ENCODE measurements at regions not wholly inside any gene's neighbourhood (a gene's known extent, or its start where the extent isn't known, plus 50 kb on each side); places are given as distances from the start of the nearest gene placed in this dataset.
A peak's percentile ranks its signal among the peaks of the same experiment; 100 is the strongest.
"Not testable (repeated sequence)": the region's sequence is repeated elsewhere in the genome, so short reads cannot be mapped to it uniquely, and the experiment has no call there.

DNA sequence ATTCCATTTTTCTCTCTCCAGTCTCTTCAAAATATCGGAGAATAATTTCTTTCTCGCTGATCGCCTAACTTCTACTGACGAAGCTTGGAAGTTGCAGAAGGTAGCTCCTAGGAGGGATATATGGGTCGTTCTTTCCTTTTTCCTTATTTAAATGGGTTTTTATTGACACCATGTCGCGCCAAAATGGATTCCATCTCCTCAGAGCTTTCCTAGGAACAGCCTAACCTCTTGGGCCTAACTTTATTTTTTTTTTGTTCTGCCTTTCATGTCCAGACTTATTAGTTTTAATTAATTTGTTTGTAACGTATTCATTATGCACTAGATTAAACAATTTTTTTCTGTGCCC, 92.0 kb upstream of the XIST start:
- Histone ChIP-seq H3K79me2 (ENCODE audit: low read length) (peaks cover 55% of the 10 kb centered on the region), H3K9ac (ENCODE audit: low read length) (peak overlapping the region; percentile 80), H3K4me2 (ENCODE audit: low read length) (peak overlapping the region; percentile 77), H3K4me1 (ENCODE audit: low read length) (peaks cover 7% of the 10 kb centered on the region; the same call in 1 of the 2 replicates), H3K4me3 (ENCODE audit: low read length) (peak overlapping the region; percentile 98), H3K36me3 (replicated peaks; ENCODE audit: low read depth, low read length) (peaks cover 6% of the 10 kb centered on the region), H4K20me1 (ENCODE audit: insufficient read depth, low read length) (no peaks in the 10 kb centered on the region), H3K27ac (ENCODE audit: low read length) (peak overlapping the region; percentile 39), H3K9me3 (ENCODE audit: insufficient read depth, low read length) (no peaks in the 10 kb centered on the region), H3K27me3 (ENCODE audit: low read depth, low read length) (no peaks in the 10 kb centered on the region), H2AFZ (ENCODE audit: low read depth, low read length) (peak overlapping the region; percentile 91; the same call in 1 of the 2 replicates)
- TF ChIP-seq, protein P1, sequence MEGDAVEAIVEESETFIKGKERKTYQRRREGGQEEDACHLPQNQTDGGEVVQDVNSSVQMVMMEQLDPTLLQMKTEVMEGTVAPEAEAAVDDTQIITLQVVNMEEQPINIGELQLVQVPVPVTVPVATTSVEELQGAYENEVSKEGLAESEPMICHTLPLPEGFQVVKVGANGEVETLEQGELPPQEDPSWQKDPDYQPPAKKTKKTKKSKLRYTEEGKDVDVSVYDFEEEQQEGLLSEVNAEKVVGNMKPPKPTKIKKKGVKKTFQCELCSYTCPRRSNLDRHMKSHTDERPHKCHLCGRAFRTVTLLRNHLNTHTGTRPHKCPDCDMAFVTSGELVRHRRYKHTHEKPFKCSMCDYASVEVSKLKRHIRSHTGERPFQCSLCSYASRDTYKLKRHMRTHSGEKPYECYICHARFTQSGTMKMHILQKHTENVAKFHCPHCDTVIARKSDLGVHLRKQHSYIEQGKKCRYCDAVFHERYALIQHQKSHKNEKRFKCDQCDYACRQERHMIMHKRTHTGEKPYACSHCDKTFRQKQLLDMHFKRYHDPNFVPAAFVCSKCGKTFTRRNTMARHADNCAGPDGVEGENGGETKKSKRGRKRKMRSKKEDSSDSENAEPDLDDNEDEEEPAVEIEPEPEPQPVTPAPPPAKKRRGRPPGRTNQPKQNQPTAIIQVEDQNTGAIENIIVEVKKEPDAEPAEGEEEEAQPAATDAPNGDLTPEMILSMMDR (IDR thresholded peaks at IDR 0.05; ENCODE audit: low read depth, low read length): no peak
- TF ChIP-seq EZH2phosphoT487 (IDR thresholded peaks at IDR 0.05; ENCODE audit: low read depth): no peak

- no peak for TF ChIP-seq EZH2phosphoT487 (IDR thresholded peaks at IDR 0.05; ENCODE audit: low read depth)
- TF ChIP-seq, protein P1 (IDR thresholded peaks at IDR 0.05; ENCODE audit: low read depth, low read length): no peak
- H3K79me2 ChIP-seq (ENCODE audit: low read length): peaks cover 49% of the 10 kb centered on the region
- H3K4me3 ChIP-seq (ENCODE audit: low read length): peak overlapping the region; percentile 98
These were observed 91.4 kb upstream of the XIST start for GRCh38 chrX:73943693-73944562.

GRCh38 chrX:73940893-73941470, 88.5 kb upstream of the XIST start:
- no peak overlapping the region for H3K27ac ChIP-seq (ENCODE audit: low read length)
- no peaks in the 10 kb centered on the region for H4K20me1 ChIP-seq (ENCODE audit: insufficient read depth, low read length)
- no peak overlapping the region for H2AFZ ChIP-seq (ENCODE audit: low read depth, low read length)
- no peak overlapping the region for H3K4me2 ChIP-seq (ENCODE audit: low read length)
- no peaks in the 10 kb centered on the region for H3K36me3 ChIP-seq (replicated peaks; ENCODE audit: low read depth, low read length)
- peaks cover 22% of the 10 kb centered on the region for H3K79me2 ChIP-seq (ENCODE audit: low read length)
- no peak for TF ChIP-seq EZH2phosphoT487 (IDR thresholded peaks at IDR 0.05; ENCODE audit: low read depth)
- TF ChIP-seq, protein P1 (IDR thresholded peaks at IDR 0.05; ENCODE audit: low read depth, low read length): no peak
- peaks cover 7% of the 10 kb centered on the region; the same call in 1 of the 2 replicates for H3K4me1 ChIP-seq (ENCODE audit: low read length)
- H3K9me3 ChIP-seq (ENCODE audit: insufficient read depth, low read length): no peaks in the 10 kb centered on the region
- H3K27me3 ChIP-seq (ENCODE audit: low read depth, low read length): no peaks in the 10 kb centered on the region
- no peak overlapping the region for H3K9ac ChIP-seq (ENCODE audit: low read length)
- no peak overlapping the region for H3K4me3 ChIP-seq (ENCODE audit: low read length)

More at GRCh38 chrX:73943693-73944562, 91.4 kb upstream of the XIST start:
- peaks cover 2% of the 10 kb centered on the region for H3K36me3 ChIP-seq (replicated peaks; ENCODE audit: low read depth, low read length)
- H3K27ac ChIP-seq (ENCODE audit: low read length): peak overlapping the region; percentile 39
- peak overlapping the region; percentile 80 for H3K9ac ChIP-seq (ENCODE audit: low read length)
- H4K20me1 ChIP-seq (ENCODE audit: insufficient read depth, low read length): no peaks in the 10 kb centered on the region
- H3K4me1 ChIP-seq (ENCODE audit: low read length): peaks cover 7% of the 10 kb centered on the region; the same call in 1 of the 2 replicates
- H3K4me2 ChIP-seq (ENCODE audit: low read length): peak overlapping the region; percentile 82
- no peaks in the 10 kb centered on the region for H3K27me3 ChIP-seq (ENCODE audit: low read depth, low read length)
- no peaks in the 10 kb centered on the region for H3K9me3 ChIP-seq (ENCODE audit: insufficient read depth, low read length)
- peak overlapping the region; percentile 91 for H2AFZ ChIP-seq (ENCODE audit: low read depth, low read length)

DNA sequence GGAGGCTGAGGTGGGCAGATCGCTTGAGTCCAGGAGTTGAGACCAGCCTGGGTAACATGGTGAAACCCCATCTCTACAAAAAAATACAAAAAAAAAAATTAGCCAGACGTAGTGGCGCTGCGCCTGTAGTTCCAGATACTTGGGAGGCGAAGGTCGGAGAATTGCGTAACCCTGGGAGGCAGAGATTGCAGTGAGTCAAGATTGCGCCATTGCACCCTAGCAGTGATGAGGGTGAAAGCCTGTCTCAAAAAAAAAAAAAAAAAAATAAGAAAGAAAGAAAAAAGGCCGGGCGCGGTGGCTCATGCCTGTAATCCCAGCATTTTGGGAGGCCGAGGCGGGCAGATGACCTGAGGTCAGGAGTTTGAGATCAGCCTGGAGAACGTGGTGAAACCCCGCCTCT, 85.3 kb upstream of the XIST start:
- H3K79me2 ChIP-seq (ENCODE audit: low read length); H3K4me3 ChIP-seq (ENCODE audit: low read length); H3K9ac ChIP-seq (ENCODE audit: low read length); H3K27me3 ChIP-seq (ENCODE audit: low read depth, low read length); H3K4me2 ChIP-seq (ENCODE audit: low read length); H3K4me1 ChIP-seq (ENCODE audit: low read length); H3K36me3 ChIP-seq (replicated peaks; ENCODE audit: low read depth, low read length); H3K27ac ChIP-seq (ENCODE audit: low read length); H4K20me1 ChIP-seq (ENCODE audit: insufficient read depth, low read length); H2AFZ ChIP-seq (ENCODE audit: low read depth, low read length); H3K9me3 ChIP-seq (ENCODE audit: insufficient read depth, low read length): not testable (repeated sequence)

Data from OCI-LY3 (cell line).